ENCODE measurements at regions not wholly inside any gene's neighbourhood (a gene's known extent, or its start where the extent isn't known, plus 50 kb on each side); places are given as distances from the start of the nearest gene placed in this dataset.

DNA sequence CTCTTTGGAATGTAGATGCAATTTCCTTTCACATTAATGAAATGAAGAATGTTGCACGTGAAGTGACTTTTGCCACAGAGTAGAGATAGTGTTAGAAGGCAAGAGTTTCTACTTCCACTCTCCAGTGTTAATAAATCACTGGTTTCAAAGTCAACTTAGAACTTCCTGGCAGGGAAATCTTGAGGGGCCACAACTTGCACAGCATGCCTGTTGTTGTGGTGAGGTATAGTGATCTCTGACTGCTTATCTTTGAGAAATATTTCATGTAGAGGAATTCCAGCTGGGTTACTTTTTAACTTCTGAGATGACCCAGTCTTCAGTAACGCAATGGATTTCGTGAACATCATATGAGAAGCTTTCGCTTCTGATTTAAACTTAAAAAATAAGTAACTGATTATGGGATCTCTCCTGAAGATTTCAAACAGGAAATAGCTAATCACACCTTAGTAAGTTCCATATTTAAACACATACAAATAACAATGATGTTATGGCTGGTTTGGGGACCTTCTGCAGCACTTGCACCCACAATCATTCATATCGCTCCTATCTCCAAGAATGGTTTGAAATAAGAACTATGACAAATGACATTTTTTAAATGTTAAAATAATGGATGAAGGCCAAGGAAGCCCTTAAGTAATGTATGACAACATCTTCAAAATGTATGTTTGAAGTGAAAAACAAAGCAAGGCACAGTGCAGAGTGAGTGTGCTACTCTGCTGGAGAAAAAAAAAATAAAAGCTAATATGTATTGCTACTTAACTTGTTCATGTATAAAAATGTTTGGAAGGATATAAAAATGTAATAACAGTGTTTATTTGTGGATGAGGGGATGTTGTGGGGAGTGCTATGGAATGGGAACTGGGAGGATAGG is 726.5 kb upstream of the NECTIN3 start:
- Histone ChIP-seq H3K9me2 (ENCODE audit: insufficient read depth, low read length) (no peaks in the 10 kb centered on the region), H3F3A (ENCODE audit: insufficient read depth, low read length, poor library complexity, severe bottlenecking) (no peaks in the 10 kb centered on the region), H3K4me2 (ENCODE audit: low read length) (no peak overlapping the region), H2AFZ (ENCODE audit: low read depth, low read length) (no peak overlapping the region), H3K9me3 (ENCODE audit: low read length) (no peaks in the 10 kb centered on the region), H3K4me3 (ENCODE audit: low read length) (no peak overlapping the region), H4K20me1 (ENCODE audit: insufficient read depth) (no peaks in the 10 kb centered on the region), H3K79me2 (replicated peaks; ENCODE audit: insufficient read depth, low read length) (no peaks in the 10 kb centered on the region), H3K36me3 (ENCODE audit: insufficient read depth, low read length) (no peaks in the 10 kb centered on the region), H3K9ac (ENCODE audit: low read length) (no peak overlapping the region), H3K27ac (ENCODE audit: low read length) (no peak overlapping the region), H3K27me3 (ENCODE audit: insufficient read depth, low read depth, low read length) (no peaks in the 10 kb centered on the region)
- TF ChIP-seq SMC3 (conservative IDR thresholded peaks at IDR 0.05; ENCODE audit: poor library complexity) (no peak), MXI1 (conservative IDR thresholded peaks at IDR 0.05; ENCODE audit: poor library complexity, severe bottlenecking) (no peak), POLR2AphosphoS5 (IDR thresholded peaks at IDR 0.05) (no peak), RAD21 (conservative IDR thresholded peaks at IDR 0.05) (no peak), EZH2 (IDR thresholded peaks at IDR 0.05; ENCODE audit: borderline replicate concordance, insufficient read depth, low read length, poor library complexity, severe bottlenecking) (no peak), EP300 (conservative IDR thresholded peaks at IDR 0.05; ENCODE audit: poor library complexity, severe bottlenecking) (no peak), TAF1 (IDR thresholded peaks at IDR 0.05; ENCODE audit: low read depth) (no peak)
- TF ChIP-seq, protein P1, sequence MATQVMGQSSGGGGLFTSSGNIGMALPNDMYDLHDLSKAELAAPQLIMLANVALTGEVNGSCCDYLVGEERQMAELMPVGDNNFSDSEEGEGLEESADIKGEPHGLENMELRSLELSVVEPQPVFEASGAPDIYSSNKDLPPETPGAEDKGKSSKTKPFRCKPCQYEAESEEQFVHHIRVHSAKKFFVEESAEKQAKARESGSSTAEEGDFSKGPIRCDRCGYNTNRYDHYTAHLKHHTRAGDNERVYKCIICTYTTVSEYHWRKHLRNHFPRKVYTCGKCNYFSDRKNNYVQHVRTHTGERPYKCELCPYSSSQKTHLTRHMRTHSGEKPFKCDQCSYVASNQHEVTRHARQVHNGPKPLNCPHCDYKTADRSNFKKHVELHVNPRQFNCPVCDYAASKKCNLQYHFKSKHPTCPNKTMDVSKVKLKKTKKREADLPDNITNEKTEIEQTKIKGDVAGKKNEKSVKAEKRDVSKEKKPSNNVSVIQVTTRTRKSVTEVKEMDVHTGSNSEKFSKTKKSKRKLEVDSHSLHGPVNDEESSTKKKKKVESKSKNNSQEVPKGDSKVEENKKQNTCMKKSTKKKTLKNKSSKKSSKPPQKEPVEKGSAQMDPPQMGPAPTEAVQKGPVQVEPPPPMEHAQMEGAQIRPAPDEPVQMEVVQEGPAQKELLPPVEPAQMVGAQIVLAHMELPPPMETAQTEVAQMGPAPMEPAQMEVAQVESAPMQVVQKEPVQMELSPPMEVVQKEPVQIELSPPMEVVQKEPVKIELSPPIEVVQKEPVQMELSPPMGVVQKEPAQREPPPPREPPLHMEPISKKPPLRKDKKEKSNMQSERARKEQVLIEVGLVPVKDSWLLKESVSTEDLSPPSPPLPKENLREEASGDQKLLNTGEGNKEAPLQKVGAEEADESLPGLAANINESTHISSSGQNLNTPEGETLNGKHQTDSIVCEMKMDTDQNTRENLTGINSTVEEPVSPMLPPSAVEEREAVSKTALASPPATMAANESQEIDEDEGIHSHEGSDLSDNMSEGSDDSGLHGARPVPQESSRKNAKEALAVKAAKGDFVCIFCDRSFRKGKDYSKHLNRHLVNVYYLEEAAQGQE (IDR thresholded peaks at IDR 0.05; ENCODE audit: borderline replicate concordance), result no peak
- TF ChIP-seq, protein P2, sequence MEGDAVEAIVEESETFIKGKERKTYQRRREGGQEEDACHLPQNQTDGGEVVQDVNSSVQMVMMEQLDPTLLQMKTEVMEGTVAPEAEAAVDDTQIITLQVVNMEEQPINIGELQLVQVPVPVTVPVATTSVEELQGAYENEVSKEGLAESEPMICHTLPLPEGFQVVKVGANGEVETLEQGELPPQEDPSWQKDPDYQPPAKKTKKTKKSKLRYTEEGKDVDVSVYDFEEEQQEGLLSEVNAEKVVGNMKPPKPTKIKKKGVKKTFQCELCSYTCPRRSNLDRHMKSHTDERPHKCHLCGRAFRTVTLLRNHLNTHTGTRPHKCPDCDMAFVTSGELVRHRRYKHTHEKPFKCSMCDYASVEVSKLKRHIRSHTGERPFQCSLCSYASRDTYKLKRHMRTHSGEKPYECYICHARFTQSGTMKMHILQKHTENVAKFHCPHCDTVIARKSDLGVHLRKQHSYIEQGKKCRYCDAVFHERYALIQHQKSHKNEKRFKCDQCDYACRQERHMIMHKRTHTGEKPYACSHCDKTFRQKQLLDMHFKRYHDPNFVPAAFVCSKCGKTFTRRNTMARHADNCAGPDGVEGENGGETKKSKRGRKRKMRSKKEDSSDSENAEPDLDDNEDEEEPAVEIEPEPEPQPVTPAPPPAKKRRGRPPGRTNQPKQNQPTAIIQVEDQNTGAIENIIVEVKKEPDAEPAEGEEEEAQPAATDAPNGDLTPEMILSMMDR (IDR thresholded peaks at IDR 0.05; ENCODE audit: poor library complexity, severe bottlenecking), result no peak

DNA sequence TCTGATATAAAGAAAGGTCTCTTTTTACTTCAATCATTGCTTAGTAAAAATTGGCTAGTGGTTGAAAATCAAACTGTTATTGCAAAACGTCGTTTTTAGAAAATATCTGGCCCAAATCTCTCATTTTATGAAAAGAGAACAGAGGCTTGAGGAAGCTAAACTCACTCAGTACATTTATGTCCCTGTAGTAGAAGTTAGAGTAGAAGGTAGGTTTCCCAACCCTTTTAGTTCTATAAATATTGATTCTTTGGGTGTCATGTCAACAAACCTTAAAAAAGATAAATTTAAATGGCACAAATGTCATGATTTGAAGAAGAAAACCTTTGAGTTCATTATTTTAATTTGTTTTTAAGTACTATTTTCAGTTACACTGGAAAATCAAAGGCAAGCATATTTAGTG is 722.3 kb upstream of the NECTIN3 start:
- Histone ChIP-seq H3K4me3 (ENCODE audit: low read length) (no peak overlapping the region), H3K27me3 (ENCODE audit: insufficient read depth, low read depth, low read length) (no peaks in the 10 kb centered on the region), H3F3A (ENCODE audit: insufficient read depth, low read length, poor library complexity, severe bottlenecking) (no peaks in the 10 kb centered on the region)

More for the DNA sequence above, 722.3 kb upstream of the NECTIN3 start:
- H2AFZ ChIP-seq (ENCODE audit: low read depth, low read length), result no peak overlapping the region
- no peaks in the 10 kb centered on the region for H3K9me2 ChIP-seq (ENCODE audit: insufficient read depth, low read length)
- no peak overlapping the region for H3K9ac ChIP-seq (ENCODE audit: low read length)
- H3K36me3 ChIP-seq (ENCODE audit: insufficient read depth, low read length), result no peaks in the 10 kb centered on the region
- H3K9me3 ChIP-seq (ENCODE audit: low read length), result no peaks in the 10 kb centered on the region
- H3K27ac ChIP-seq (ENCODE audit: low read length), result no peak overlapping the region
- no peak overlapping the region for H3K4me2 ChIP-seq (ENCODE audit: low read length)
- no peaks in the 10 kb centered on the region for H4K20me1 ChIP-seq (ENCODE audit: insufficient read depth)
- no peaks in the 10 kb centered on the region for H3K79me2 ChIP-seq (replicated peaks; ENCODE audit: insufficient read depth, low read length)
- TF ChIP-seq MXI1 (conservative IDR thresholded peaks at IDR 0.05; ENCODE audit: poor library complexity, severe bottlenecking) (no peak), POLR2AphosphoS5 (IDR thresholded peaks at IDR 0.05) (no peak), TAF1 (IDR thresholded peaks at IDR 0.05; ENCODE audit: low read depth) (no peak), EP300 (conservative IDR thresholded peaks at IDR 0.05; ENCODE audit: poor library complexity, severe bottlenecking) (no peak), SMC3 (conservative IDR thresholded peaks at IDR 0.05; ENCODE audit: poor library complexity) (no peak)
- TF ChIP-seq, protein P1 (IDR thresholded peaks at IDR 0.05; ENCODE audit: borderline replicate concordance), result no peak
